ENCODE measurements at regions not wholly inside any gene's neighbourhood (a gene's known extent, or its start where the extent isn't known, plus 50 kb on each side); places are given as distances from the start of the nearest gene placed in this dataset.
"Not testable (repeated sequence)": the region's sequence is repeated elsewhere in the genome, so short reads cannot be mapped to it uniquely, and the experiment has no call there.

DNA sequence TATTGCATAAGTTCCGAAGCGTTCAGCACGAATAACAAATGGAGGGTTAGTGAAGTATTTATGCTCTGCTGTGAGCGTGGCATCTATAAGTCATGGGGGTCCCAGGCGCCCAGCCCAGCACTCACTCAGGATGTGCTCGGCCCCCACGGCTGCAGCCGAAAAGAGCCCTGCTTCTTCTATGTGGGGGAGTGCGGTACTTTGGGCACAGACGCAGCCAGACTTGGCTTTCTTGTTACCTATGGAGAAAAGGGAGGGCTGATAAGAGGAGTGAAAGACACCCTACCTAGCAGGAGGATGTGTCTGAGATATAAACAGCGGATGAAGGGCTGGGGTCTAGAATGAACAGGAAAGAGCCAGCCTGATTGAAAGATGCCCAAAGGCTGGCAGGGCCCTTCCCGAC lies 51.4 kb downstream of the MRPL36 start:
- no peak for DNase-seq

GRCh38 chr5:1747803-1748085 lies 51.9 kb downstream of the MRPL36 start:
- no peak for DNase-seq

DNA sequence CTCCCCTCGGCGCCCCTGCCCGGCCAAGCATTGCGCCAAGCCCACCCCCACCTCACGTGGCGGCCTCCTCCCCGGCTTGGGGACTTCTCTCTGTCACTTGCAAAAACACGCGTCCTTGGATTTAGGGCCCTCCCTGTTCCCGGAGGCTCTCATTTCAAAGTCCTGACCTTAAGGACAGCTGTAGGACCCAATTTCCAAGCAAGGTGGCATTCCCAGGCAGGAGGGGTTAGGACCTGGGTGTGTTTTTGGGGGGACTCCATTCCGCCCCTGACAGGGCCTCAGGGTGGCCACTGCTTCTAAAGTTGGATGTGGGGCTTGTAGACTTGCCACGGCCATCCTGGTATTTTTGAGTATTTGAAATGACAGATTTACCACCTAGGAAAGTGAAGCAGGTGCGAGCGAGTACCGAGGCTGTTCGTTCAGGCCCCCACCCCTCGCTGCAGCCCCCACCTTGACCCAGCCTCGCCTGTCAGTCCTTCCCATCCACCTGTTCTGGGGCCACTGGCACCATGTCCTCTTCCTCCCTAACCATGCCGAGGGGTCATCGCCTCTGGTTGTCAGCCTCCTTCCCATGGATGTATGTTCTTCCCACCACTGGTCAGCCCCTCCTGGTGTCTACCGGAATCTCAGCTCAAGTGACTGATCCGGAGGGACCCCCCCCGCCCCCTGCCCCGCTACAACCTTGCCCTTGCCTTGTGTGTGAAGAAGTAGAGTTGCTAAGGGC lies 52.4 kb downstream of the MRPL36 start:
- DNase-seq: no peak

- DNase-seq: no peak
Observed at GRCh38 chr5:1746371-1747078, 53.1 kb downstream of the MRPL36 start.

DNA sequence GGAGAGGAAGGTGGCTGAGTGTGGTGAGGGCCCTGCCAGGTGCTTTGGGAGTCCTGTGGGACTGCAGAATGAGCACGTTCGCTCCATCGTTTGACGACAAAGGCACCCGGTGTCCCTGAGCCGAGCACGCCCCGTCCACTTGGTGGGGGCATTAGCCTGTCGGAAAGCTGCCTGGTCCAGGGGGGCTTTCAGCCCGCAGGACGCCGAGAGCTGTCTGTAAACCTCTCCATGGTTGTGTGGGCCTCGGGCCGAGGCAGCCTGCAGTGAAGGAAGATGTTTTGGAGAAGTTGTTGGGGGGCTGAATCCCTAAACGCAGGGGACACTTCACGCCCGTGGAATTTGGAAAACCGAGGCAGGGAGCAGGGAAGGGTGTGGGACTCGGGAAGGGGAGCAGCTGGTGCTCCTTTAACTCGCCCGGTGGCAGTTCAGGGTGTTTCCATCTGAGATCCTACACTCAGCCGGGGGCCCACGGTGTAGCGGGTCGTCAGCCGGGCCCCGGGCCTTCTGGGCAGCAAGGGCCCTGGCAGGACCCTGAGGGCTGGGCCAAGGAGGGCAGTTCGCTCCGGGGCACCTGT lies 53.8 kb downstream of the MRPL36 start:
- no peak for DNase-seq

- no peak for DNase-seq
Observed at GRCh38 chr5:1745123-1745795, 54.4 kb downstream of the MRPL36 start.

GRCh38 chr5:1744393-1745122 lies 55.1 kb downstream of the MRPL36 start:
- no peak for DNase-seq

GRCh38 chr5:1743769-1744085 lies 55.9 kb downstream of the MRPL36 start:
- DNase-seq: no peak

- no peak for DNase-seq
Observed at GRCh38 chr5:1743061-1743768, 56.4 kb downstream of the MRPL36 start.

DNA sequence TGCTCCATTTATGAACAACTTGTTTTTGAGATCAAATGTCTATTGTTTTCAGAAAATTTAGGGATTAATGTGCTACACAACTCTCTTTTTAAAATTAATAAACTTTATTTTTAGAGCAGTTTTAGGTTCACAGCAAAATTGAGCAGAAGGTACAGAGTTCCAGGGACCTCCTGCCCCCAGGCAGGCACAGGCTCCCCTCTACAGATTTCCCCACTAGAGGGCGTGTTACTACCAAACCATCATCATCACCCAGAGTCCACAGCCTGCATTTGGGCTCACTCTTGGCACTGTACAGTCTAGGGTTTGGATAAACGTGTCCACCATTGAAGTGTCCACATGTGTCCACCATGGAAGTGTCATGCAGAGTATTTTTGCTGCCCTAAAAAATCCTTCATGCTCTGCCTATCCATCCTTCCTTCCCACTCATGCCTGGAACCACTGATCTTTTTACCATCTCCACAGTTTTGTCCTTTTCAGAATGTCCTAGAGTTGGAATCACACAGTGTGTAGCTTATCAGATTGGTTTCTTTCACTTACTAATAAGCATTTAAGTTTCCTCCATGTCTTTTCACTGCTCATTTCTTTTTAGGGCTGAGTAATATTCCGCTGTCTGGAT lies 61.7 kb downstream of the MRPL36 start:
- peak; percentile 23 to 24 for DNase-seq

DNA sequence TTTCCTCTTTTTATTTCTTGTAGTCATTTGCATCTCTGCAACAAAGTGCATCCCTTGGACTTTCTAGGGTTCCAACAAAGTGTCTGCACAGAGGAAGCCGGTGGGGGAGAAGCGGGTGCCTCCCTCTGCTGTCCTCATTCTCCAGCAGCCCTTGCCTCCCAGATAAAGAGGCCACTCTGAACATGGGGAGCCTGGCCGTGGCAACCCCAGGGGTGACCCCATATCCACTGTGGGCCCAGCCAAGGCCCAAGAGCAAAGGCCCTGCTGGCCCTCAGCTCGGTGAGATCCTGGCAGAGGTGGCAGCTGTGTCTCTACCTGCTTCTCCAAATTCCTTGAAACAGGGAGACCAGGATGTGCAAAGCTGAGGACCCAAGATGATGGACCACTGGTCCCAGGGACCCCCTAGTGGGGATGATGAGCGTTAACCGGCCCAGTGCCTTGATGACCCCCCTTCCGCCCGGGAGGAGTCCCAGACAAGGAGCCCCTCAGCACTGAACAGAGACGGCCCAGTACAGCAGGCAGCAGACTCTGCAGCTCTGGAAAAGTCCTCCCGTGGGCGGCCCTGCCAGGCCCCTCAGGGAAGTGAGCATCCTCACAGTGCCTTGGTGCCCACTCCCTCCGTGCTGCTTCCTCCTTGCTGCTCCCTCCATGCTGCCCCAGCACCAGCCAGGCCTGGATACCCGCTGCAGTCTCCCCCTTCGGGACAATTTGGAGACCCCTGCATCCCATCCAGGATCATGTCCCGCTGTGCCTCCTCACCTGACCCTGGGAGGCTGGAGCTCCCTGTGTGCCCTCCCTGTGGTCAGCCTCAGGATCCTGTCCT lies 62.5 kb downstream of the MRPL36 start:
- no peak for DNase-seq

- no peak for DNase-seq
Observed at GRCh38 chr5:1736065-1736464, 63.6 kb downstream of the MRPL36 start.

DNA sequence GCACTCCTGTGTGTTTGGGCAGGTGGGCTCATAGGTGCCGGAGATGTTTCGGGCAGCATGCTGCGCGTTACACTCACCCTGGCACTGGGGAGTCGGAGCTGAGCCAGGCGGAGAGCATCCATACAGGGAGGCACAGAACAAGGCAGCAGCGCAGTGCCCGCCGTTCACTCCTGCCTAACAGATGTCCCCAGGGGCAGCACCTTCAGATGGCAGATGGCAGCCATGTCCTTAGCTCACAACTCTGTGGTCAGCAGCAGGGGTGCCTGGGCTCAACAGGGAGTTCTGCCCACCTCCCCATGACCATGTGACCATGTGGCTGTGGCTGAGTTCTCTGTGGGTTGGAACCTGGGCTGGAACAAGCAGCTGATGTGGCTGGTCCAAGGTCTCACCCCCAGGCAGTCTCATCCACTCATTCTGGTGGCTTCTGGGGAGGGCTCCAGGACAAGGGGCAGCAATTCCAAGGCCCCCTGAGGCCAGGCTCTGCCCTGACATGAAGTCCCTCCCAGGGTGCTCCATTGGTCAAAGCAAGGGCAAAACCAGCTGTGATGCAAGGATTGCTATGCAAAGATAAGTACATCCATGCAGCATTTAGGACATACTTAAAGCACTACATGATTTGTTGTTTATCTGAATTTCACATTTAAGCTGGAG lies 64.2 kb downstream of the MRPL36 start:
- DNase-seq: no peak

DNA sequence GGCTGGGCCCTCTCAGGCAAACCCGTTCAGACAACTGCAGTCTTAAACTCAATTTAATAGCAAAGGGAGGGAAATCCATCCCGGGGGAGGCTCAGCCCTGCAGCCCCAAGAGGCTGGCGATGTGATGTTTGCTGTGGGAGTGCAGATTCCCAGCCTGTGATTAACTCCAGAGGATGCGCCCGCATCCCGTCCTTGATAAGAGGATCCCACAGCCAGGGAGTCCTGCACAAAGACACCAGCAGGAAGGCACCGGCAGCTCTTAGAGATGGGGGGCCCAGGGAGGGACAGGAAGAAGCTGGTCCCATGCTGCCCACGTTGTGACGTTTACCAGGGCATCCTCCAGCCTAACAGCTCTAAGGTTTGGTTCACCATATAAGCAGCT lies 64.7 kb downstream of the MRPL36 start:
- no peak for DNase-seq

- no peak for DNase-seq
Observed at GRCh38 chr5:1734271-1734907, 65.2 kb downstream of the MRPL36 start.

GRCh38 chr5:1733369-1733768 lies 66.3 kb downstream of the MRPL36 start:
- no peak for DNase-seq

GRCh38 chr5:1732945-1733344 lies 66.7 kb downstream of the MRPL36 start:
- DNase-seq: no peak

- DNase-seq: no peak
Observed at GRCh38 chr5:1732238-1732941, 67.2 kb downstream of the MRPL36 start.

- not testable (repeated sequence) for DNase-seq
Observed at GRCh38 chr5:1731855-1732237, 67.8 kb downstream of the MRPL36 start.
